ENCODE measurements at regions not wholly inside any gene's neighbourhood (a gene's known extent, or its start where the extent isn't known, plus 50 kb on each side); places are given as distances from the start of the nearest gene placed in this dataset.
"Not testable (repeated sequence)": the region's sequence is repeated elsewhere in the genome, so short reads cannot be mapped to it uniquely, and the experiment has no call there.

GRCh38 chr7:53624356-53624755, 588.9 kb downstream of the POM121L12 start:
- no peak overlapping the region for H3K4me3 Mint-ChIP-seq
- H3K9me3 Mint-ChIP-seq = peaks cover 11 to 34% of the 10 kb centered on the region in 2 donors
- TF ChIP-seq, protein P1, sequence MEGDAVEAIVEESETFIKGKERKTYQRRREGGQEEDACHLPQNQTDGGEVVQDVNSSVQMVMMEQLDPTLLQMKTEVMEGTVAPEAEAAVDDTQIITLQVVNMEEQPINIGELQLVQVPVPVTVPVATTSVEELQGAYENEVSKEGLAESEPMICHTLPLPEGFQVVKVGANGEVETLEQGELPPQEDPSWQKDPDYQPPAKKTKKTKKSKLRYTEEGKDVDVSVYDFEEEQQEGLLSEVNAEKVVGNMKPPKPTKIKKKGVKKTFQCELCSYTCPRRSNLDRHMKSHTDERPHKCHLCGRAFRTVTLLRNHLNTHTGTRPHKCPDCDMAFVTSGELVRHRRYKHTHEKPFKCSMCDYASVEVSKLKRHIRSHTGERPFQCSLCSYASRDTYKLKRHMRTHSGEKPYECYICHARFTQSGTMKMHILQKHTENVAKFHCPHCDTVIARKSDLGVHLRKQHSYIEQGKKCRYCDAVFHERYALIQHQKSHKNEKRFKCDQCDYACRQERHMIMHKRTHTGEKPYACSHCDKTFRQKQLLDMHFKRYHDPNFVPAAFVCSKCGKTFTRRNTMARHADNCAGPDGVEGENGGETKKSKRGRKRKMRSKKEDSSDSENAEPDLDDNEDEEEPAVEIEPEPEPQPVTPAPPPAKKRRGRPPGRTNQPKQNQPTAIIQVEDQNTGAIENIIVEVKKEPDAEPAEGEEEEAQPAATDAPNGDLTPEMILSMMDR (IDR thresholded peaks at IDR 0.05) = no peak
- H3K36me3 ChIP-seq (ENCODE audit: control insufficient read depth, insufficient read depth, low read length) = no peaks in the 10 kb centered on the region
- intact Hi-C loops (cut with micrococcal nuclease) = no loop called here
- H3K4me1 Mint-ChIP-seq = no peaks in the 10 kb centered on the region
- H3K4me1 ChIP-seq (ENCODE audit: control insufficient read depth, insufficient read depth, low read length) = no peaks in the 10 kb centered on the region
- 79% methylated on average over 2 of the region's 4 CpGs for WGBS (ENCODE audit: insufficient coverage)
- no peak overlapping the region for H3K27ac Mint-ChIP-seq
- no peaks in the 10 kb centered on the region for H3K27me3 ChIP-seq (ENCODE audit: control insufficient read depth, insufficient read depth, low read length)
- H3K27ac ChIP-seq (ENCODE audit: low read length) = no peak overlapping the region
- no peak overlapping the region for H3K4me3 ChIP-seq (ENCODE audit: low read length)
- H3K36me3 Mint-ChIP-seq = peaks cover 23% of the 10 kb centered on the region
- peaks cover 15% of the 10 kb centered on the region for H3K9me3 ChIP-seq (ENCODE audit: control insufficient read depth, insufficient read depth, low read length)
- H3K27me3 Mint-ChIP-seq (ENCODE audit: low read depth in 2 of 2) = no peaks in the 10 kb centered on the region
- no peak for ATAC-seq
- DNase-seq = no peak

GRCh38 chr7:53628775-53629174, 593.3 kb downstream of the POM121L12 start:
- Histone ChIP-seq H3K27me3 (ENCODE audit: control insufficient read depth, insufficient read depth, low read length) (no peaks in the 10 kb centered on the region), H3K27ac (ENCODE audit: low read length) (no peak overlapping the region), H3K4me3 (ENCODE audit: low read length) (no peak overlapping the region), H3K4me1 (ENCODE audit: control insufficient read depth, insufficient read depth, low read length) (no peaks in the 10 kb centered on the region), H3K36me3 (ENCODE audit: control insufficient read depth, insufficient read depth, low read length) (no peaks in the 10 kb centered on the region), H3K9me3 (ENCODE audit: control insufficient read depth, insufficient read depth, low read length) (peaks cover 16% of the 10 kb centered on the region)
- no peak for DNase-seq
- WGBS (ENCODE audit: insufficient coverage) = 83% methylated on average over 6 of the region's 6 CpGs
- intact Hi-C loops (cut with micrococcal nuclease) = no loop called here
- Mint-ChIP-seq H3K27me3 (ENCODE audit: low read depth in 2 of 2) (no peaks in the 10 kb centered on the region), H3K36me3 (peaks cover 23% of the 10 kb centered on the region), H3K4me3 (no peak overlapping the region), H3K9me3 (peaks cover 17 to 24% of the 10 kb centered on the region in 2 donors), H3K27ac (no peak overlapping the region), H3K4me1 (no peaks in the 10 kb centered on the region)
- no peak for ATAC-seq
- TF ChIP-seq, protein P1 (IDR thresholded peaks at IDR 0.05) = no peak

- H3K4me1 Mint-ChIP-seq; intact Hi-C loops (cut with micrococcal nuclease); H3K36me3 ChIP-seq (ENCODE audit: control insufficient read depth, insufficient read depth, low read length); H3K4me1 ChIP-seq (ENCODE audit: control insufficient read depth, insufficient read depth, low read length); ATAC-seq; DNase-seq; H3K27ac Mint-ChIP-seq; H3K27me3 Mint-ChIP-seq (ENCODE audit: low read depth in 2 of 2); H3K27me3 ChIP-seq (ENCODE audit: control insufficient read depth, insufficient read depth, low read length); H3K27ac ChIP-seq (ENCODE audit: low read length); H3K4me3 ChIP-seq (ENCODE audit: low read length); H3K36me3 Mint-ChIP-seq; H3K4me3 Mint-ChIP-seq: not testable (repeated sequence)
- 76% methylated on average over 5 of the region's 5 CpGs for WGBS (ENCODE audit: insufficient coverage)
- peaks cover 19% of the 10 kb centered on the region for H3K9me3 ChIP-seq (ENCODE audit: control insufficient read depth, insufficient read depth, low read length)
- peaks cover 8 to 22% of the 10 kb centered on the region in 2 donors for H3K9me3 Mint-ChIP-seq
These were observed 599.8 kb downstream of the POM121L12 start for GRCh38 chr7:53635251-53635650.

- ATAC-seq = no peak
These were observed 603.1 kb downstream of the POM121L12 start for GRCh38 chr7:53638517-53638916.

More at GRCh38 chr7:53638517-53638916, 603.1 kb downstream of the POM121L12 start:
- Mint-ChIP-seq H3K36me3 (peaks cover 10% of the 10 kb centered on the region), H3K4me3 (no peak overlapping the region), H3K27me3 (ENCODE audit: low read depth in 2 of 2) (no peaks in the 10 kb centered on the region), H3K27ac (no peak overlapping the region), H3K9me3 (peaks cover 8 to 25% of the 10 kb centered on the region in 2 donors), H3K4me1 (no peaks in the 10 kb centered on the region)
- TF ChIP-seq, protein P1 (IDR thresholded peaks at IDR 0.05) = no peak
- H3K9me3 ChIP-seq (ENCODE audit: control insufficient read depth, insufficient read depth, low read length) = peaks cover 10% of the 10 kb centered on the region
- intact Hi-C loops (cut with micrococcal nuclease) = no loop called here
- H3K27me3 ChIP-seq (ENCODE audit: control insufficient read depth, insufficient read depth, low read length) = no peaks in the 10 kb centered on the region
- H3K27ac ChIP-seq (ENCODE audit: low read length) = no peak overlapping the region
- no peak for DNase-seq
- no peaks in the 10 kb centered on the region for H3K4me1 ChIP-seq (ENCODE audit: control insufficient read depth, insufficient read depth, low read length)
- H3K36me3 ChIP-seq (ENCODE audit: control insufficient read depth, insufficient read depth, low read length) = no peaks in the 10 kb centered on the region
- H3K4me3 ChIP-seq (ENCODE audit: low read length) = no peak overlapping the region

All from natural killer cell (primary cell).